GM12878 (cell line): ENCODE measurements at regions not wholly inside any gene's neighbourhood (a gene's known extent, or its start where the extent isn't known, plus 50 kb on each side); places are given as distances from the start of the nearest gene placed in this dataset.

ENCODE experiments used
- ATAC-seq: fragments of 200-7000 bp; cut with Tn5 transposase; 3 replicates; pipeline ENCODE4 v1.9.1; 2020; ENCODE audit warnings: mild to moderate bottlenecking, moderate library complexity
- BruUV-seq: library from RNA; stranded (reverse); fragments of 400-500 nt; replicated peaks from 2 replicates; lab custom pipeline; 2021; lab: Mats Ljungman, UMichigan
- CTCF ChIA-PET: fragments of 300-600 bp; sonication (Branson Sonifier 250); formaldehyde crosslinking; extraction: SDS; loops from one replicate; lab custom pipeline; 2021; ENCODE audit warnings: inconsistent platforms; lab: Yijun Ruan, JAX
- POLR2A ChIA-PET: fragments of 350-600 bp; formaldehyde crosslinking; extraction: SDS; loops from one replicate; lab custom pipeline; 2021; ENCODE audit warnings: inconsistent platforms; lab: Charles Lee
- RAD21 ChIA-PET: fragments of 300-600 bp; sonication (Branson Sonifier 250); formaldehyde crosslinking; loops from one replicate; lab custom pipeline; 2023; ENCODE audit warnings: antibody characterized with exemption; ENCODE audit not compliant: unreplicated experiment; lab: Charles Lee
- SMC1A ChIA-PET: fragments of 300-600 bp; sonication (Branson Sonifier 250); formaldehyde crosslinking; loops from one replicate; lab custom pipeline; 2023; ENCODE audit not compliant: unreplicated experiment, uncharacterized antibody; lab: Charles Lee
- DNase-seq: peaks from one replicate; pipeline ENCODE4 v3.0.0-alpha.2; 2011; ENCODE audit warnings: low read depth, low spot score
- FAIRE-seq: peaks from 3 replicates; lab custom pipeline; 2011; peaks lifted over from hg19 to GRCh38; lab: Jason Lieb, UNC
- H2AFZ ChIP-seq: 2 replicates; pipeline ENCODE4 v1.6.0; 2011; ENCODE audit warnings: low read depth, low read length, control low read depth; ENCODE audit not compliant: control insufficient read depth
- H3K27ac ChIP-seq: 2 replicates; pipeline ENCODE4 v1.5.1; 2011; ENCODE audit warnings: control low read depth; ENCODE audit not compliant: control insufficient read depth, insufficient read depth
- H3K27me3 ChIP-seq, 2 experiments: replicated peaks in 1 of 2; 2 replicates each; pipeline versions ENCODE4 v1.6.0 to v1.6.1; 2011; ENCODE audit warnings: low read length in 1 of 2; ENCODE audit not compliant: control insufficient read depth in 2 of 2, insufficient read depth in 2 of 2
- H3K36me3 ChIP-seq, 2 experiments: 2 replicates each; pipeline ENCODE4 v1.5.1; 2011; ENCODE audit warnings: low read length in 1 of 2; ENCODE audit not compliant: control insufficient read depth in 2 of 2, insufficient read depth in 2 of 2
- H3K4me1 ChIP-seq: 2 replicates; pipeline ENCODE4 v1.6.1; 2011; ENCODE audit warnings: mild to moderate bottlenecking, low read length, moderate library complexity, mixed read lengths; ENCODE audit not compliant: control insufficient read depth, insufficient read depth
- H3K4me2 ChIP-seq: 2 replicates; pipeline ENCODE4 v1.6.0; 2011; ENCODE audit warnings: control low read depth; ENCODE audit not compliant: control insufficient read depth, insufficient read depth
- H3K4me3 ChIP-seq: fragments of 200-600 bp; sonication (generic); 2 replicates; pipeline ENCODE4 v1.5.1; 2016
- H3K79me2 ChIP-seq: 2 replicates; pipeline ENCODE4 v1.6.0; 2011; ENCODE audit warnings: low read length; ENCODE audit not compliant: control insufficient read depth, insufficient read depth
- H3K9ac ChIP-seq: 2 replicates; pipeline ENCODE4 v1.8.0; 2011; ENCODE audit warnings: low read length, control low read depth, mixed read lengths; ENCODE audit not compliant: control insufficient read depth, insufficient read depth
- H3K9me3 ChIP-seq: replicated peaks from 3 replicates; pipeline ENCODE4 v1.5.1; 2011; ENCODE audit warnings: mild to moderate bottlenecking, low read length; ENCODE audit not compliant: control insufficient read depth, insufficient read depth
- H4K20me1 ChIP-seq: 2 replicates; pipeline ENCODE4 v1.6.0; 2011; ENCODE audit not compliant: control insufficient read depth, insufficient read depth
- BACH1 ChIP-seq: fragments of 450-650 bp; IDR thresholded peaks from 2 replicates; pipeline ENCODE4 v1.6.1; 2017; ENCODE audit warnings: mild to moderate bottlenecking, borderline replicate concordance
- CUX1 ChIP-seq: IDR thresholded peaks from 2 replicates; pipeline ENCODE4 v1.6.1; 2012; ENCODE audit warnings: improper control_type of control experiment, low read depth, low read length; ENCODE audit not compliant: insufficient replicate concordance
- HDAC6 ChIP-seq: fragments of 200-600 bp; sonication (generic); IDR thresholded peaks from one replicate; pipeline ENCODE4 v1.8.0; 2017; ENCODE audit warnings: antibody characterized with exemption; ENCODE audit not compliant: unreplicated experiment
- LARP7 ChIP-seq: fragments of 450-650 bp; IDR thresholded peaks from 2 replicates; pipeline ENCODE4 v1.6.1; 2017; ENCODE audit warnings: mild to moderate bottlenecking
- MYB ChIP-seq: fragments of 150-350 bp; IDR thresholded peaks from 2 replicates; pipeline ENCODE4 v1.6.1; 2014; ENCODE audit warnings: mild to moderate bottlenecking, low read depth, low read length, borderline replicate concordance
- SKIL ChIP-seq: fragments of 450-650 bp; IDR thresholded peaks from 2 replicates; pipeline ENCODE4 v1.6.1; 2017; ENCODE audit warnings: mild to moderate bottlenecking, low read depth, inconsistent platforms; ENCODE audit not compliant: poor library complexity, severe bottlenecking
- SREBF1 ChIP-seq: IDR thresholded peaks from 2 replicates; pipeline ENCODE4 v1.6.1; 2012; ENCODE audit warnings: mild to moderate bottlenecking, low read length
- ZNF592 ChIP-seq: fragments of 450-650 bp; IDR thresholded peaks from 2 replicates; pipeline ENCODE4 v1.6.1; 2017; ENCODE audit warnings: mild to moderate bottlenecking, moderate library complexity
- ZNF687 ChIP-seq: fragments of 450-650 bp; IDR thresholded peaks from 2 replicates; pipeline ENCODE4 v1.6.1; 2017; ENCODE audit warnings: mild to moderate bottlenecking, moderate library complexity
- WGBS: methylation state at CpG from one replicate; pipeline ENCODE4 v1.1.6; 2016; ENCODE audit warnings: low lambda C conversion rate; ENCODE audit not compliant: insufficient replicate concordance, insufficient coverage; ENCODE audit errors: missing lambda C conversion rate; 5-methylcytosine and 5-hydroxymethylcytosine counted together
- in situ Hi-C: fragments of 300-500 bp; cut with MboI; formaldehyde crosslinking; loops from 9 replicates; pipeline ENCODE4 v1.14.3; 2018; ENCODE audit warnings: mixed read lengths
- intact Hi-C: fragments of 100-400 bp; cut with micrococcal nuclease; formaldehyde crosslinking; loops from one replicate; pipeline ENCODE4 v1.14.2; 2022; ENCODE audit not compliant: unreplicated experiment

GRCh38 chr5:169527066-169527465, 56.5 kb upstream of the SPDL1 start:
- Histone ChIP-seq H3K9ac (no peak overlapping the region), H3K9me3 (no peaks in the 10 kb centered on the region), H4K20me1 (no peaks in the 10 kb centered on the region), H3K4me2 (no peak overlapping the region), H3K79me2 (no peaks in the 10 kb centered on the region), H2AFZ (no peak overlapping the region), H3K27me3 (no peaks in the 10 kb centered on the region; a peak in 2 of 4 replicates), H3K4me1 (no peaks in the 10 kb centered on the region), H3K4me3 (no peak overlapping the region), H3K36me3 (no peaks in the 10 kb centered on the region), H3K27ac (no peak overlapping the region)
- BruUV-seq = no TSS peak
- POLR2A ChIA-PET = no interaction called here
- 3% methylated on average over 2 of the region's 2 CpGs for WGBS
- CTCF ChIA-PET = no interaction called here
- in situ Hi-C loops (no loop called here), intact Hi-C loops (no loop called here)
- DNase-seq = no peak
- RAD21 ChIA-PET = no interaction called here
- SMC1A ChIA-PET = no interaction called here
- no peak for ATAC-seq
- FAIRE-seq = no peak
- TF ChIP-seq HDAC6 (no peak), SREBF1 (no peak), ZNF592 (no peak), SKIL (no peak), ZNF687 (no peak), MYB (no peak), LARP7 (no peak), CUX1 (no peak), BACH1 (no peak)
